ENCODE measurements at regions not wholly inside any gene's neighbourhood (a gene's known extent, or its start where the extent isn't known, plus 50 kb on each side); places are given as distances from the start of the nearest gene placed in this dataset.

- H3K4me1 ChIP-seq = no peaks in the 10 kb centered on the region
- TF ChIP-seq CTCF (IDR thresholded peaks at IDR 0.05) (no peak), POLR2A (IDR thresholded peaks at IDR 0.05) (no peak)
- DNase-seq (no peak), ATAC-seq (no peak)
- H3K36me3 ChIP-seq (replicated peaks in 1 of 2; ENCODE audit: insufficient read depth in 1 of 2, low read depth in 2 of 2) = no peaks in the 10 kb centered on the region
- H3K9me3 ChIP-seq = no peaks in the 10 kb centered on the region
- WGBS, 2 donors = 89 to 92% methylated on average over 1 of the region's 1 CpG
- no peak overlapping the region for H3K4me3 ChIP-seq
- intact Hi-C loops (cut with DNase I) = no loop called here
- H3K27ac ChIP-seq = no peak overlapping the region
- no peaks in the 10 kb centered on the region for H3K27me3 ChIP-seq
Observed at GRCh38 chr2:57440437-57440836, 606.2 kb upstream of the VRK2 start.

- no peak overlapping the region for H3K4me3 ChIP-seq
- no peaks in the 10 kb centered on the region for H3K9me3 ChIP-seq
- H3K27me3 ChIP-seq = no peaks in the 10 kb centered on the region
- no peak for TF ChIP-seq POLR2A (IDR thresholded peaks at IDR 0.05)
- 80 to 90% methylated on average over 2 of the region's 2 CpGs for WGBS, 2 donors
- ATAC-seq = no peak
- no peaks in the 10 kb centered on the region for H3K36me3 ChIP-seq (replicated peaks in 1 of 2; ENCODE audit: insufficient read depth in 1 of 2, low read depth in 2 of 2)
- no peak for DNase-seq
- no peak overlapping the region for H3K27ac ChIP-seq
- no peaks in the 10 kb centered on the region for H3K4me1 ChIP-seq
- intact Hi-C loops (cut with DNase I) = no loop called here
Observed at GRCh38 chr2:57443086-57443485, 603.5 kb upstream of the VRK2 start.

GRCh38 chr2:57443973-57444521, 602.6 kb upstream of the VRK2 start:
- Histone ChIP-seq H3K4me3 (no peak overlapping the region), H3K4me1 (no peaks in the 10 kb centered on the region), H3K36me3 (replicated peaks in 1 of 2; ENCODE audit: insufficient read depth in 1 of 2, low read depth in 2 of 2) (no peaks in the 10 kb centered on the region), H3K27me3 (no peaks in the 10 kb centered on the region), H3K27ac (no peak overlapping the region), H3K9me3 (no peaks in the 10 kb centered on the region)
- WGBS, 2 donors = 52 to 69% methylated on average over 5 of the region's 5 CpGs
- peak in 1 of 4 donors; percentile 2 for DNase-seq
- TF ChIP-seq CTCF (IDR thresholded peaks at IDR 0.05) (no peak), POLR2A (IDR thresholded peaks at IDR 0.05) (no peak)
- intact Hi-C loops (cut with DNase I) = no loop called here
- no peak for ATAC-seq

GRCh38 chr2:57444752-57445430, 601.7 kb upstream of the VRK2 start:
- no peaks in the 10 kb centered on the region for H3K4me1 ChIP-seq
- H3K36me3 ChIP-seq (replicated peaks in 1 of 2; ENCODE audit: insufficient read depth in 1 of 2, low read depth in 2 of 2) = no peaks in the 10 kb centered on the region
- H3K9me3 ChIP-seq = no peaks in the 10 kb centered on the region
- no peak for ATAC-seq
- intact Hi-C loops (cut with DNase I) = no loop called here
- no peak for DNase-seq
- WGBS, 2 donors = 73 to 82% methylated on average over 5 of the region's 5 CpGs
- H3K27me3 ChIP-seq = no peaks in the 10 kb centered on the region
- no peak overlapping the region for H3K27ac ChIP-seq
- no peak overlapping the region for H3K4me3 ChIP-seq
- no peak for TF ChIP-seq CTCF (IDR thresholded peaks at IDR 0.05)
- no peak for TF ChIP-seq POLR2A (IDR thresholded peaks at IDR 0.05)

GRCh38 chr2:57448816-57449215, 597.8 kb upstream of the VRK2 start:
- no peak for DNase-seq

More at GRCh38 chr2:57448816-57449215, 597.8 kb upstream of the VRK2 start:
- Histone ChIP-seq H3K9me3 (no peaks in the 10 kb centered on the region), H3K4me1 (no peaks in the 10 kb centered on the region), H3K27ac (no peak overlapping the region), H3K36me3 (replicated peaks in 1 of 2; ENCODE audit: insufficient read depth in 1 of 2, low read depth in 2 of 2) (no peaks in the 10 kb centered on the region), H3K4me3 (no peak overlapping the region), H3K27me3 (no peaks in the 10 kb centered on the region)
- WGBS, 2 donors = 59 to 66% methylated on average over 3 of the region's 3 CpGs
- intact Hi-C loops (cut with DNase I) = no loop called here
- no peak for ATAC-seq
- TF ChIP-seq POLR2A (IDR thresholded peaks at IDR 0.05) = no peak
- TF ChIP-seq CTCF (IDR thresholded peaks at IDR 0.05) = no peak
